ENCODE measurements at regions not wholly inside any gene's neighbourhood (a gene's known extent, or its start where the extent isn't known, plus 50 kb on each side); places are given as distances from the start of the nearest gene placed in this dataset.

- no peak for TF ChIP-seq CTCF (IDR thresholded peaks at IDR 0.05)
- TF ChIP-seq POLR2A (IDR thresholded peaks at IDR 0.05): no peak
Observed at GRCh38 chr15:70206668-70207067, 109.0 kb upstream of the TLE3 start.
